Lower lobe of right lung (tissue), 2 donors: ENCODE measurements at regions not wholly inside any gene's neighbourhood (a gene's known extent, or its start where the extent isn't known, plus 50 kb on each side); places are given as distances from the start of the nearest gene placed in this dataset.
A peak's percentile ranks its signal among the peaks of the same experiment; 100 is the strongest.

Experiments
- ATAC-seq, 2 donors: fragments of 200-7000 bp; cut with Tn5 transposase; one replicate each; pipeline ENCODE4 v1.9.1; 2020 to 2022; ENCODE audit warnings: mild to moderate bottlenecking in 2 of 2, moderate library complexity in 2 of 2
- DNase-seq: peaks from one replicate; pipeline ENCODE4 v3.0.0-alpha.2; 2020
- H3K27ac ChIP-seq: fragments of 200-600 bp; one replicate; pipeline ENCODE4 v1.8.0; 2022
- H3K27me3 ChIP-seq: fragments of 200-600 bp; one replicate; pipeline ENCODE4 v1.8.0; 2022; ENCODE audit warnings: low read depth
- H3K36me3 ChIP-seq: fragments of 200-600 bp; one replicate; pipeline ENCODE4 v1.8.0; 2022; ENCODE audit warnings: mild to moderate bottlenecking
- H3K4me1 ChIP-seq: fragments of 200-600 bp; one replicate; pipeline ENCODE4 v1.8.0; 2022
- H3K4me3 ChIP-seq: fragments of 200-600 bp; one replicate; pipeline ENCODE4 v1.8.0; 2022; ENCODE audit warnings: mild to moderate bottlenecking
- H3K9me3 ChIP-seq: fragments of 200-600 bp; one replicate; pipeline ENCODE4 v1.8.0; 2022
- intact Hi-C: fragments of 100-400 bp; cut with DNase I; formaldehyde crosslinking; loops from one replicate; pipeline ENCODE4 v1.11.0; 2022
- TF ChIP-seq, protein P1 (sequence below): fragments of 200-600 bp; IDR thresholded peaks from one replicate; pipeline ENCODE4 v1.8.0; 2022; ENCODE audit warnings: antibody characterized with exemption, mild to moderate bottlenecking
- donor health status: DM: no; HTN: yes; CAD: no; lungs with severe emphysema.

DNA sequence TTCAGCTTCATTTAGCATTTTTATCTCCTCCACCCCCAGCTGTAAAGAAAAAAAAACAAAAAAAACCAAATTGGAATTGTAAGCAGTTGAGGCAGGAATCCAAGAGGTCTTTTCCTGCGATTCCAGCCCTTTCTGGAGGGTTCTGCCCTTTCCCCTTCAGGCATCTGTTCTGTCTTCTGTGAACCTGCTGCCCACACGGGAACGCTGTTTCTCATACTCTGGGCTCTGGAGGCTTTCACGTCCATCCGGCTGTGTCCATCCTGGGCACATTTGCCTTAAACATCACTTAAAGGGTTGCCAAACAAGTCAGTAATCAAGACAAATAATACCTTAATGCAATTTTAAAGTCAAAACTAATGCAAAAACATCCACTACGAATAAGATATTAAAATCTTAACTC is 302.8 kb upstream of the PITRM1 start:
- Histone ChIP-seq H3K9me3 (no peaks in the 10 kb centered on the region), H3K4me3 (no peak overlapping the region), H3K27me3 (no peaks in the 10 kb centered on the region), H3K36me3 (no peaks in the 10 kb centered on the region), H3K27ac (no peak overlapping the region), H3K4me1 (peaks cover 33% of the 10 kb centered on the region)
- ATAC-seq = no peak
- TF ChIP-seq, protein P1, sequence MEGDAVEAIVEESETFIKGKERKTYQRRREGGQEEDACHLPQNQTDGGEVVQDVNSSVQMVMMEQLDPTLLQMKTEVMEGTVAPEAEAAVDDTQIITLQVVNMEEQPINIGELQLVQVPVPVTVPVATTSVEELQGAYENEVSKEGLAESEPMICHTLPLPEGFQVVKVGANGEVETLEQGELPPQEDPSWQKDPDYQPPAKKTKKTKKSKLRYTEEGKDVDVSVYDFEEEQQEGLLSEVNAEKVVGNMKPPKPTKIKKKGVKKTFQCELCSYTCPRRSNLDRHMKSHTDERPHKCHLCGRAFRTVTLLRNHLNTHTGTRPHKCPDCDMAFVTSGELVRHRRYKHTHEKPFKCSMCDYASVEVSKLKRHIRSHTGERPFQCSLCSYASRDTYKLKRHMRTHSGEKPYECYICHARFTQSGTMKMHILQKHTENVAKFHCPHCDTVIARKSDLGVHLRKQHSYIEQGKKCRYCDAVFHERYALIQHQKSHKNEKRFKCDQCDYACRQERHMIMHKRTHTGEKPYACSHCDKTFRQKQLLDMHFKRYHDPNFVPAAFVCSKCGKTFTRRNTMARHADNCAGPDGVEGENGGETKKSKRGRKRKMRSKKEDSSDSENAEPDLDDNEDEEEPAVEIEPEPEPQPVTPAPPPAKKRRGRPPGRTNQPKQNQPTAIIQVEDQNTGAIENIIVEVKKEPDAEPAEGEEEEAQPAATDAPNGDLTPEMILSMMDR = no peak
- intact Hi-C loops = no loop called here
- no peak for DNase-seq

DNA sequence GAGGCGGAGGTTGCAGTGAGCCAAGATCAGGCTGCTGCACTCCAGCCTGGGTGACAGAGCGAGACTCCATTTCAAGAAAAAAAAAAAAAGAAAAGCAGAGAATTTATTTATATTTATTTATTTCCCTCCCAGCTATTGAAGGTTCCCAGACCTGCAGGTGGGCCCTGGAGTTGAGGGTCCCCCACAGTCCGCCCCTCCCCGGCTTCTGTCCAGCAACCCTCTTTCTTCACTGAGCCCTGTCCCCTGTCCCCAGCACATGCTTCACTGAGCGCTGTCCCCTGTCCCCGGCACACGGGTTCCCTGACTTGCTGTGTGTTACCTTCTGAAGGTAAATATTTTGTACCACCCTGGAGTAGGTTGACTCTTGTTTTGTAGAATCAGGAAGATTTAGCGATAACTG is 301.7 kb upstream of the PITRM1 start:
- Histone ChIP-seq H3K27ac (no peak overlapping the region), H3K27me3 (no peaks in the 10 kb centered on the region), H3K4me3 (no peak overlapping the region), H3K4me1 (peaks cover 39% of the 10 kb centered on the region), H3K9me3 (no peaks in the 10 kb centered on the region), H3K36me3 (no peaks in the 10 kb centered on the region)
- DNase-seq (no peak), ATAC-seq (no peak)
- intact Hi-C loops = no loop called here
- TF ChIP-seq, protein P1 = no peak

DNA sequence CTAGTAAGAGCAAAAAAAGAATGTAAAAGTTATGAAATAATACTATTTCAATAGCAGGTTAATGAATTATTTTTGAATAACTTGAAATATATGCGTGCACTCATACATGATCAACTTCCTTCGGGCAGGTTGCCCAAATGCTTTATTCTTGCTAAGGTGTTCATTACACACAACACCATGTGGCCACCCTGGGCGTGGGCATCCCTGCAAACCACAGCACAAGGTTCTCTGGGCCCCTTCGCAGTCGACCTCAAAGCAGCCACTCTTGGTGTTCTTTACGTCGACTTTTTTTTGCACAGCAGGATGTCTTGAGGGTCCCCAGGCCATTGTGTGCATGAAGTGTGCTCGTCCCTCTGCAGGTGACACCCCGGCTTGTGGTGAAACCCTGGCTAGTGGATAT is 300.7 kb upstream of the PITRM1 start:
- H3K4me3 ChIP-seq = no peak overlapping the region
- peak; percentile 66 for DNase-seq
- peak in 1 of 2 donors; percentile 26 for ATAC-seq

DNA sequence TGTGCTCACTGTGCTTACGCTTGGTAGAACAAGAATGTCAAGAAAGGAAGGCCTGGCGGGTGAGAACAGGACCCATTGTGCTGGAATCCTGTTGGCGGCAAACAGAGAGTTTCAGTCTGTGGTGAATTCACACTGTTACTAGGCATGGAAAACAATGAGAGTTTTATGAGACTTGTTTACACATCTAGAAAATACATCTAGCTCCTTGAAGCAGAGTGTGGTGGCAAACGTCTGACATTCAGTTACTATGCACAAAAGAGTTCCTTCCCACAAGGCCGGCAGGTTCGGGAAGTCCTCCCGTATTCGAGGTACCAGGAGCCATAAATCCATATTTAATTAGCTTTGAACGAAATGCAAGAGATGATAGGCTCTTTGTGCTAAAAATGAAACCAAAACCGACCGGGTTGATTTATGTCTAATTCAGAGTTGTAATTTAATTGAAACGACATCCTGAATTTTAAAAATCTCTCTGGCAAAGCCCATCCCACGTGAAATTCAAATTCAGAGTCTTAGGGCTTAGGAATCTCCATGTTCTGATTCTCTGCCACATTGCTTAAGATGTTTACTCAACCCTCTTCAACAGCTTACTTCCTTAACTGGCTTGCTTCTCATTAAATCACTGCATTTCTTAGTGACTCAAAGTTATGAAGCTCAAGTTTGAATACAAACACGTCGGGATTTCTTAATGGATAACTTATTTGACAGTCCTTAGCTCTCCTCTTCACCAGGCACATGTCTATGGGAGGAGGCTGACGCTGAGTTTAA is 299.9 kb upstream of the PITRM1 start:
- no peaks in the 10 kb centered on the region for H3K36me3 ChIP-seq
- H3K4me1 ChIP-seq = peaks cover 54% of the 10 kb centered on the region
- TF ChIP-seq, protein P1 = no peak
- DNase-seq (no peak), ATAC-seq (peak; percentile 84 to 87)
- H3K27me3 ChIP-seq = no peaks in the 10 kb centered on the region
- peak overlapping the region; percentile 36 for H3K4me3 ChIP-seq
- intact Hi-C loops = no loop called here
- peak overlapping the region; percentile 83 for H3K27ac ChIP-seq
- no peaks in the 10 kb centered on the region for H3K9me3 ChIP-seq

More for the DNA sequence above, 300.7 kb upstream of the PITRM1 start:
- H3K4me1 ChIP-seq = peaks cover 49% of the 10 kb centered on the region
- peak overlapping the region; percentile 83 for H3K27ac ChIP-seq
- intact Hi-C loops = no loop called here
- H3K27me3 ChIP-seq = no peaks in the 10 kb centered on the region
- TF ChIP-seq, protein P1 = no peak
- no peaks in the 10 kb centered on the region for H3K9me3 ChIP-seq
- H3K36me3 ChIP-seq = no peaks in the 10 kb centered on the region

DNA sequence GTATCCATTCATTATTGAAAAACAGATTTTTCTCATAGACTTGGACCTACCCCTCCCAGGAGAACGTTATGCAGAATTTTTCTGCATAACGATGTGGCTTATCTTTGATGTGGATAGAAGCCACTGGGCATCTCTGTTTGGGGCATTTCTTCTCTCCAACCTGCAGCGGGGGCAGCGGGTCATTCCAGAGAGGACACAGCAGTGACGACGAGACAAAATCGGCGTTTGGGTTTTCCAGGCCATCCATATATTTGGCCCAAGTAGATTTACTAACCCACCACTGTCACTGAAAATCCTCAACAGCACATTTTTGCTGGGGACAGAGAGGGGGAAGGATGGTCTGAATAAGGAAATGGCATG is 299.3 kb upstream of the PITRM1 start:
- Histone ChIP-seq H3K27ac (peak overlapping the region; percentile 83), H3K27me3 (no peaks in the 10 kb centered on the region), H3K4me1 (peaks cover 53% of the 10 kb centered on the region), H3K4me3 (no peak overlapping the region), H3K9me3 (no peaks in the 10 kb centered on the region), H3K36me3 (no peaks in the 10 kb centered on the region)
- ATAC-seq (no peak), DNase-seq (no peak)
- intact Hi-C loops = no loop called here
- TF ChIP-seq, protein P1 = no peak
